KMS-11 (cell line): ENCODE measurements at regions not wholly inside any gene's neighbourhood (a gene's known extent, or its start where the extent isn't known, plus 50 kb on each side); places are given as distances from the start of the nearest gene placed in this dataset.

ENCODE experiments used
- H2AFZ ChIP-seq: fragments of 200-600 bp; sonication (generic); 2 replicates; pipeline ENCODE4 v1.6.1; 2016; ENCODE audit warnings: antibody characterized with exemption, mixed run types, low read depth
- H3K27ac ChIP-seq: fragments of 200-600 bp; sonication (generic); 2 replicates; pipeline ENCODE4 v1.6.1; 2016; ENCODE audit warnings: mild to moderate bottlenecking, mixed run types
- H3K27me3 ChIP-seq: fragments of 200-600 bp; sonication (generic); 2 replicates; pipeline ENCODE4 v1.6.1; 2017; ENCODE audit warnings: mild to moderate bottlenecking, low read depth, mixed run types, moderate library complexity; ENCODE audit not compliant: insufficient read depth
- H3K36me3 ChIP-seq: fragments of 200-600 bp; sonication (generic); 2 replicates; pipeline ENCODE4 v1.6.1; 2017; ENCODE audit warnings: mild to moderate bottlenecking, mixed run types; ENCODE audit not compliant: insufficient read depth
- H3K4me1 ChIP-seq: fragments of 200-600 bp; sonication (generic); 2 replicates; pipeline ENCODE4 v1.6.1; 2016; ENCODE audit warnings: mild to moderate bottlenecking, low read depth, mixed run types; ENCODE audit not compliant: poor library complexity, severe bottlenecking
- H3K4me2 ChIP-seq: fragments of 200-600 bp; sonication (generic); 2 replicates; pipeline ENCODE4 v1.7.0; 2016; ENCODE audit warnings: mild to moderate bottlenecking, mixed run types
- H3K4me3 ChIP-seq: fragments of 200-600 bp; sonication (generic); IDR thresholded peaks from 2 replicates; pipeline ENCODE4 v1.6.1; 2017; ENCODE audit warnings: low read depth, low read length, mixed read lengths; ENCODE audit not compliant: insufficient read depth
- H3K79me2 ChIP-seq: fragments of 200-600 bp; sonication (generic); 2 replicates; pipeline ENCODE4 v1.6.1; 2016; ENCODE audit warnings: low read depth, mixed run types; ENCODE audit not compliant: insufficient read depth
- H3K9ac ChIP-seq: fragments of 200-600 bp; sonication (generic); 2 replicates; pipeline ENCODE4 v1.6.1; 2016; ENCODE audit warnings: mild to moderate bottlenecking, mixed run types
- H4K20me1 ChIP-seq: fragments of 200-600 bp; sonication (generic); 2 replicates; pipeline ENCODE4 v1.6.1; 2016; ENCODE audit warnings: mild to moderate bottlenecking, mixed run types; ENCODE audit not compliant: insufficient read depth
- CTCF ChIP-seq: fragments of 200-600 bp; sonication (generic); conservative IDR thresholded peaks from 2 replicates; pipeline ENCODE4 v1.6.1; 2017; ENCODE audit warnings: low read depth, mild to moderate bottlenecking, antibody characterized with exemption, low read length, moderate library complexity, mixed read lengths

- Histone ChIP-seq H3K36me3 (no peaks in the 10 kb centered on the region), H3K27me3 (no peaks in the 10 kb centered on the region), H3K4me3 (no peak overlapping the region), H3K4me2 (no peak overlapping the region), H4K20me1 (no peaks in the 10 kb centered on the region), H2AFZ (no peak overlapping the region), H3K27ac (no peak overlapping the region), H3K4me1 (no peaks in the 10 kb centered on the region), H3K9ac (no peak overlapping the region), H3K79me2 (no peaks in the 10 kb centered on the region)
- TF ChIP-seq CTCF, result no peak
Observed at GRCh38 chr16:9169094-9169493, 77.7 kb downstream of the HAPSTR1 start.

GRCh38 chr16:9170470-9170869 lies 79.0 kb downstream of the HAPSTR1 start:
- no peak overlapping the region for H3K4me2 ChIP-seq
- TF ChIP-seq CTCF, result no peak
- H3K4me1 ChIP-seq, result no peaks in the 10 kb centered on the region
- no peak overlapping the region for H3K4me3 ChIP-seq
- H3K9ac ChIP-seq, result no peak overlapping the region
- H4K20me1 ChIP-seq, result no peaks in the 10 kb centered on the region
- H3K27ac ChIP-seq, result no peak overlapping the region
- H2AFZ ChIP-seq, result no peak overlapping the region
- no peaks in the 10 kb centered on the region for H3K36me3 ChIP-seq
- no peaks in the 10 kb centered on the region for H3K79me2 ChIP-seq
- no peaks in the 10 kb centered on the region for H3K27me3 ChIP-seq

- no peak overlapping the region for H3K4me2 ChIP-seq
- no peak overlapping the region for H2AFZ ChIP-seq
- TF ChIP-seq CTCF, result no peak
- no peak overlapping the region for H3K9ac ChIP-seq
- H3K36me3 ChIP-seq, result no peaks in the 10 kb centered on the region
- H3K79me2 ChIP-seq, result no peaks in the 10 kb centered on the region
- H3K27me3 ChIP-seq, result no peaks in the 10 kb centered on the region
- no peaks in the 10 kb centered on the region for H3K4me1 ChIP-seq
- H4K20me1 ChIP-seq, result no peaks in the 10 kb centered on the region
- H3K27ac ChIP-seq, result no peak overlapping the region
- no peak overlapping the region for H3K4me3 ChIP-seq
Observed at GRCh38 chr16:9176547-9177418, 85.3 kb downstream of the HAPSTR1 start.

GRCh38 chr16:9177861-9178260 lies 86.4 kb downstream of the HAPSTR1 start:
- H4K20me1 ChIP-seq, result no peaks in the 10 kb centered on the region
- no peak overlapping the region for H3K9ac ChIP-seq
- H3K36me3 ChIP-seq, result no peaks in the 10 kb centered on the region
- TF ChIP-seq CTCF, result no peak
- no peaks in the 10 kb centered on the region for H3K79me2 ChIP-seq
- H3K4me2 ChIP-seq, result no peak overlapping the region
- H3K27me3 ChIP-seq, result no peaks in the 10 kb centered on the region
- H3K4me1 ChIP-seq, result no peaks in the 10 kb centered on the region
- no peak overlapping the region for H2AFZ ChIP-seq
- H3K4me3 ChIP-seq, result no peak overlapping the region
- H3K27ac ChIP-seq, result no peak overlapping the region
